HG02981 (cell line): ENCODE measurements at regions not wholly inside any gene's neighbourhood (a gene's known extent, or its start where the extent isn't known, plus 50 kb on each side); places are given as distances from the start of the nearest gene placed in this dataset.
"Not testable (repeated sequence)": the region's sequence is repeated elsewhere in the genome, so short reads cannot be mapped to it uniquely, and the experiment has no call there.

Experiments used
- ATAC-seq: cut with Tn5 transposase; IDR thresholded peaks from one replicate; pipeline ENCODE4 v1.9.1; 2021; ENCODE audit warnings: mild to moderate bottlenecking, moderate library complexity; ENCODE audit not compliant: unreplicated experiment

DNA sequence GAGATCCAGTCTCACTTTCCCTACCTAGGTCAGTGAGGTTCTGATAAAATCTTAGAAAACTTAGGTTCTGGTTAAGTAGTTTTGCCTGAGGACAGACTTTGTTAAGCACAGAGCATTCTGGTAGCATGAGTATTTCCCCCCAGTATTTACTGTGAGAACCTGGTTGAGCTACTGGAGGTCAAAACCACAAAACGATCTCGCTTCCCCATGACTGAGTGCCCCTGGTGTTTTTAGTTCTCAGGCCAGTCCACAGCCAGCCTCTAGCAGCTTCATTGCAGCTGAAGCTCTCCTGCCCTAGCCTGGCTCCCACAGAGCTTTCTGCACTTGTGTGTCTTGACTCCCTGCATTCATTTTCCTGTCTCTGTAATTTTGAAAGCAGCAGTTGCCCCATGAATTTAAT is 1138.2 kb downstream of the UQCRFS1 start:
- peak; percentile 57 for ATAC-seq

DNA sequence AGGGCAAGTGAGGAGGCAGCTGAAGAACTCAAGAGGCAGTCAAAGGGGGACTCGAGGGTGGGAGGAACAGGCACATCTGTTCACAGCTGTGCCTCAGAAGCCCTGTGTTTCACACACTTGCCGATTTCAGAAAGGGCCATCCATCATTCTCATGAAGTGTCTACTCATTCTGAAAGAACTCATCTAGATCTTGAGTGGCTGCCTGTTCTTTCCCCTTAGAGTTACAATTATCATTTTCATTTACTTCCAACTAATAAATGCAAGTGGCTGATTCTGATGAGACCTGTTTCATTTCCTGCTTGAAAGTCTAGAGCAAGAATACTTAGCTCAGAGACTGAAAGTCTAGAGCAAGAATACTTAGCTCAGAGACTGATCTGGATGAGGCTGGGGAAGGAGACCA is 1145.1 kb downstream of the UQCRFS1 start:
- ATAC-seq, result no peak

DNA sequence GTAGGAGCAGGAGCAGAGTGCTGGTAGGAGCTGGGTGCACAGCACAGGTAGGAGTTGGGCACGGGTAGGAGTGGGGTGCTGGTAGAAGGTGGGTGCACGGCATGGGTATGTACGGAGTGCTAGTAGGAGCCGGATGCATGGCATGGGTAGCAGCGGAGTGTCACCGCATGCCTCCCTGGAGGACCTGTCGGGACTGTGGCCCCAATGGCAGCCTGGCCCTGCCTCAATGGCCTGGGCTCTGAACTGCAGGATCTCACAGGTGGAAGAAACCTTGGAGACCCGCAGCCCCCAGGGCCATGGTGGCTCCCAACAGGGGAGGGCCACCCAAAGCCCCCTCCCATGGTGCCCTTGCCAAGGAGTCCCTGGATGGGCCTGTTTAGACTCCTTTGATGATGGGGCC is 1146.0 kb downstream of the UQCRFS1 start:
- ATAC-seq, result no peak

DNA sequence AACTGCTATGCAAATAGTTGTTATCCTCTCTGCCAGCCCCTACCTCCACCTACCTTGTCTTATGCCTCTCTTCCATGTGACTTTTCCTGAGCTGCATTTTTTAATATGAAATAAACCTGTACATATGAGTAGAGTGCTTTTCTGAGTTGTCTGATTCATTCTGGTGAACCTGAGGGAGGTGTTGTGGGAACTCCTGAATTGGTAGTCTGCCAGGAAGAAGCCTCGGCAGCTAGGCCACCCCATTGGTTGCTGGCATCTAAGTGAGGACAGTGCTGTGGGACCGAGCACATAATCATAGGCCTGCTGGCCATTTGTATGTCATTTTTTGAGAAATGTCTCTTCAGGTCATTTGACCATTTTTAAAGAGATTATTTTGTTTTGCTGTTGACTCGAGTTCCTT is 1146.8 kb downstream of the UQCRFS1 start:
- ATAC-seq, result no peak

DNA sequence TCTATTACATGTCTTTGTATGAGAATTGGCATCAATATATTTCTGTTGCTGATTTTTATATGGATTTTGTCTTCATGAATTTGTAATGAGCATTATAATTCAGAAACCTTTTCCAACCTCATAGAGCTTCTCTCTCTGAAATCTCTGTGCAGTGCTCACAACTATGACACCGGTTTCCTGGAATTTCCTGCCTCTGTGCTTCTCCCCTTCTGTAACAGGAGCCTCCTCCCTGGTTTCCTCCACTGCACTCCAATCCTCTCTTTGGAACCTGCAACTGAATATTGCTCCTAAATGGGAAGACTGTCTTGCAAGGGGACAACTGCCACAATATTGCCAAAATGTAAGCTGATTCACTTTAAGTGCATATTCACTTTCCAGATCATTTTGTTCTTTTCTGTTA is 1147.9 kb downstream of the UQCRFS1 start:
- no peak for ATAC-seq

DNA sequence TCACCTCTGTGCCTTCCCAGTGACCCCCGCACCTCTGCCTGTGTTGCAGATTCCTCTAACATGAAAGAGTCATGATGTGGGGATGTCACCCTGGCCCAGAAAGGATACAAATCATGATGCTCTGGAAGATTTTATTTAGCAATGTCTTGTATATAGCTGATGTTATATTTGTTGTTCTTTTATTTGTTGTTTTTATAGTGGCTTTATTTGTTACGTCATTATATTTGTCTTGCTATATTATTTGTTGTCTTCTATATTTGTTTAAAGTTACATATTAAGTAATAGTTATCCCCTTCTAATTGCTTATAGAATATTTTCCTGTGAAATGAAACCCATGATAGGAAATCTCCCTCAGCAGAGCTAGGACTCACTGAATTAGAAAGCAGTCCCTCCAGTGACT is 1149.2 kb downstream of the UQCRFS1 start:
- ATAC-seq, result no peak

DNA sequence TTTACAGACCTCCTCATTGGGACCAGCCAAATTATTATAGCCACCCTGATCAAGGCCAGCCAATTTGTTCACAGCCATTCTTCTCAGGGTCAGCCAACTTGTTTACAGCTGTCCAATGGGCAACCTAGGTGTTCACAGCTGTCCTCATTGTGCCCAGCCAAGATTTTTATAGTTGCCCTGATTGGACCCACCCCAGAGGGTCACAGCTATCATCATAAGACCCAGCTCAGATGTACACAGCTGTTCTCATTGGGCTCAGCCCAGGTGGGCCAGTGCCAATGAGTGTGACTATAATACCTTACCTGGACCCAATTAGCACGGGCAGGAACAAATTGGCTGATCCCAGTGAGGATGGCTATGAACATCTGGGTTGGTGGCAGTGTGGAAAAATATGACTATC is 1151.8 kb downstream of the UQCRFS1 start:
- ATAC-seq, result no peak

DNA sequence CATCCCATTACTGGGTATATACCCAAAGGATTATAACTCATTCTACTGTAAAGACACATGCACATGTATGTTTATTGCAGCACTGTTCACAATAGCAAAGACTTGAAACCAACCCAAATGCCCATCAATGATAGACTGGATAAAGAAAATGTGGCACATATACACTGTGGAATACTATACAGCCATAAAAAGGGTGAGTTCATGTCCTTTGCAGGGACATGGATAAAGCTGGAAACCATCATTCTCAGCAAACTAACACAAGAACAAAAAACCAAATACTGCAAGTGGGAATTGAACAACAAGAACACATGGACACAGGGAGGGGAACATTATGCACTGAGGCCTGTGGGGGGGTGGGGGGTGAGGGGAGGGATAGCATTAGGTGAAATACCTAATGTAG is 1155.9 kb downstream of the UQCRFS1 start:
- not testable (repeated sequence) for ATAC-seq

DNA sequence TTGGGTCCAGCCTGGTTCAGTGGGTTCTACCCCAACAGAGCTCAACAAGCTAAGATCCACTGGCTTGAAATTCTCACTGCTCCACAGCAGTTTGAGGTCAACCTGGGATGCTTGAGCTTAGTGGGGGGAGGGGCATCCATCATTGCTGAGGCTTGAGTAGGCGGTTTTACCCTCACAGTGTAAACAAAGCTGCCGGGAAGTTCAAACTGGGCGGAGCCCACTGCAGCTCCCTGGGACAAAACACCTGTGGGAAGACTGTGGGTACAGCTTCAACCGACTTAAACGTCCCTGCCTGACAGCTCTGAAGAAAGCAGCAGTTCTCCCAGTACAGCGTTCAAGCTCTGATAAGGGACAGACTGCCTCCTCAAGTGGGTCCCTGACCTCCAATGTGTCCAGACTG is 1161.9 kb downstream of the UQCRFS1 start:
- ATAC-seq, result no peak

DNA sequence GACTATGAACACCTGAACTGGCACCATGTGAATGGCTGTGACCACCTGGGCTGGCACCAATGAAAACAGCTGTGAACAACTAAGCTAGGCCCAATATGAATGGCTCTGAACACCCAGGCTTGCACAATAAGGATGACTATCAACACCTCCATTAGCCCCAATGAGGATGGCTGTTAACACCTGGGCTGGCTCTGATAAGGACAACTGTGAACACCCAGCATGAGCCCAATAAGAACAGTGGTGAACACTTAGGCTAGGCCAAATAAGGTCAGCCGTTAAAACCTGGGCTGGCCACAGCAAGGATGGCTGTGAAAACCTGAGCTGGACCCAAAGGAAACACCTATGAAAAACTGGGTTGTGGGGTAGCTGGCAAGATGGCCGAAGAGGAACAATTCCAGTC is 1163.1 kb downstream of the UQCRFS1 start:
- no peak for ATAC-seq

DNA sequence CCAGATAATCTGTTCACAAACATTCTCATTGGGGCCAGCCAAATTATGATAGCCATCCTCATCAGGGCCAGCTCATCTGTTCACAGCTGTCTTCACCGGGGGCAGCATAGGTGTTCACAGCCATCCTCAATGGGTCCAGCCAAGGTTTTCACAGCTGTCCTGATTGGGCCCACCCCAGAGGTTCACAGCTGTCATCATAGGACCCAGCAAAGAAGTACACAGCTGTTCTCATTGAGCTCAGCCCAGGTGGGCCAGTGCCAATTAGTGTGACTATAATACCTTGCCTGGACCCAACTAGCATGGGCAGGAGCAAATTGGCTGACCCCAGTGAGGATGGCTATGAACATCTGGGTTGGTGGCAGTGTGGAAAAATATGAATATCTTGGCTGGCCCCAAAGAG is 1166.0 kb downstream of the UQCRFS1 start:
- no peak for ATAC-seq

DNA sequence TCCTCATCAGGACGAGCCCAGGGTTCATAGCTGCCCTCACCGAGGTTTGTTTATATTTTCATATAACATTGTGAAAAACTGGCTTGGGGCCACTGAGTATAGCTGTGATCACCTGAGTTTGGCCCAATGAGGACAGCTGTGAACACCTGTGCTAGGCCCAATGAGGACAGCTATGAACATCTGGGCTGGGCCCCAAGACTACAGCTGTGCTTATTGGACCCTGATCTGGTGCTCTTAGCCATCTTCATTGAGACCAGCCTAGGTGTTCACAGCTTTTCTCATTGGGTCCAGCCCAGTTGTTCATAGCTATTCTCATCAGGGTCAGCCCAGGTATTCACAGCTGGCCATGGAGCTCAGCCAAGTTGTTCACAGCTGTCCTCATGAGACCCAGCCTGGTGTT is 1167.3 kb downstream of the UQCRFS1 start:
- ATAC-seq, result no peak

DNA sequence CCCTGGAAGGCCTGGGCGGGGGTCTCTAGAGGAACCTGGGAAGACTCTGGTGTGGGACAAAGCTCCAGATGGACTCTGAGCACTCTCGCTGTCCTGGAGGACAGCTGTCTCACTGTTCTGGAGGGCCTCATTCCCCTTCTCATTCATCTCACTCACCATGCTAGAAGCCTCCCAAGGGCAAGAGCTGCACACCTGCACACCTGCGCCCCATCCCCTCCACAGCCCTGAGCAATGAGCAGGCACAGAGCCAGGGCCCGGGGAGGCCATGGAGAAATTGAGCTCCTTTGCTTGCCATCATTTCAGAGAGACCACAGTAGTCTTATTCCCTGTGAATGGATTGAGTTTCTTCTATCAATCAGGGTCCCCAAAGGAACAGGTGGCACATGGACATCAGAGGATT is 1168.5 kb downstream of the UQCRFS1 start:
- no peak for ATAC-seq

DNA sequence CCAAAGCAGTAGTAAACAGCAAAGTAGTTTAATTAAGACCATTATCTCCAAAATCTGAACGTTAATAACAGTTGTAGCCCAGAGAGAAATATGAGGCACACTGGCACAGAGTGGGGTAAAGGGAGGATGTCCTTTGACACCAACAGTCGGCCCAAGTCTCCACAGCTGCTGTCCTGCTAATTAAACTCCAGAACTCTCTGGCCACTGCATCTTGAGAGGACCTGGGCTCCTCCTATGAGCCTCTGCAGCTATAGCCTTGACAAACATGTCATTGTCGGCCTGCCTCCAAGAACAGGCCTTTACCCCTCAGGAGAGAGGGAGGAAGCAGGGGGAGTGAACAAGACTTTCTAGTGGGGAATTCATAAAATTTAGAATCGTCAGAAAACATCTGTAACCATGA is 1170.4 kb downstream of the UQCRFS1 start:
- no peak for ATAC-seq

DNA sequence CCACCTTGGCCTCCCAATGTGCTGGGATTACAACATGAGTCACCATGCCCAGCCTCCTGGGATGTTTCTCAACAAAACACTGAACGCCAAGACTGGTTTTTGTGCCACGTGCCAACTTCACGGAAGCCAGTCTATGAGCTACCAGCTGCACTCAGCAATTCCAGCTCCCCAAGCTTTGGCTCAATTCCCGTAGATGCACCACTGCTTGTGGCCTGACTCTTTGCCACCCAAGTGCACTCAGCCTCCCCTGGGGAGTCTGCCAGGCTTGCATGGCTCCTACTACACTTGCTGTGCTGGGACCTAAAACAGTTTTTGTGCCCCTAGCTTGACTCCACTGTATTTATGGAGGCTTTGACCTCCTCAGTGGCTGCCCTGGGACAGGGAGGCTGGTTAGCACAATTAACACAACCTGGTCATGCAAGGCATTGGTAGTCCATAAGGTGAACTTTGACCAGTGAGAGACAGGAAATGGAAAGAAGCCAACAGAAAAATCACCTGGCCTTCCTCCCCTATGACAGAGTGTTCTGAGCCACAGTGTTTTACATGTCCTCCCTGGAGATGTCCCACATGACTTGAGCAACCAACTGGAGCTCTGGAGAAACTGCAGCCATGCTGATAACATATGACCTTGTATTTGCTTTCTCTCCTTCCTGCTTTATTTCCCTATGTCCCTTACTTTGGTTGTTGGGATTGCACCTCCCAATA is 1173.1 kb downstream of the UQCRFS1 start:
- no peak for ATAC-seq

DNA sequence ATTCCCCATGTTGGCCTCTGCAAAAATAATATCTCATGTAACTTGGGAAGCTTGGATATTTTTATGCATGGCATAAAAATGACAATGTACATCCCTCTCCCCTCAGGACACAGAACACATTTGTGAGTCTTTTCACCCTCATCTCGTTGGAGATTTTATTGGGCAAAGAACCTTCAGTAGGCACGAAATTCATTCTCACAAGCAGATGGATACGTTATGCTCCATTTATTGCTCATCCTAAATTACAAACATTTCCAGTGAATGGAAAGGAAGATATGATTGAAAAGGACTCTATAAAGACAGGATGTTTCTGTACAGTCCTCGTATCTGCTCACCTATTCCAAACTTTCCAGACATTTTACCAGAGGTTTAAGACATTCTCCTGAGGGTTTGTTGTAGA is 1175.8 kb downstream of the UQCRFS1 start:
- ATAC-seq, result no peak

DNA sequence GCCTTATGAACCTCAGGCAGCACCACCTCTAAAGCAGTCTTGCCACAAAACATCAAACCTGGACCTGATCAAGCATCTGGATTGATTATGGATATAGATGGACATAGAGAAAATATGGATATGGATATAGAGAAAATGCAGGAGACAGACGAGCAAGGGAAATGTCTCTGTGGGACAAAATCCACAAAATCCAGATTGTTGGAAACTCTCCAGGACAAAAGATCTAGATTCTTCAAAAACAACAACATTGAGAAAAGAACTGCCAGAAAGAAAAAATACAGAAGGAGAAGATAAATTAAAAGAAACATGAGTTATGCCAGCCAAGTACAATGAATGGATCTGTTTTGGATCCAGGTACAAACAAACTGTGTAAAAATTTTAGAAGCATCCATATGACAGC is 1176.5 kb downstream of the UQCRFS1 start:
- no peak for ATAC-seq

DNA sequence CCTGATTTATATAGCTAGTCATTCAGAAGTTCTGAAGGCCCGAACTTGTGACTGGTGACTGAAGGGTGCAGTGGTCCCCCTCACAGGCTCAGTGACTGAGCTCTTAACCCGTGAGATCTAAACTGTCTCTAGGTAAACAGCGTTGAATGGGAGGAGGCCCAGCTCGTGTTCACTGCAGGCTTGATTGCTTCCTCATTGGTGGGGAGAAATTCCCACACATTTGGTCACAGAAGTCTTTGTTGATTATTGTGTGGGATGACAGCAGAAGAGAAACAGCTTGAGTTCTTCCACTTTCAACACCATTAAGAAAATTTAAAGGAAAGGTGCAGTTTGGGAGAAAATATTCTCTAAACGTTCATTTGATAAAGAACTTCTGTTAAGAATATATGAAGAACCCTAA is 1178.0 kb downstream of the UQCRFS1 start:
- ATAC-seq, result no peak

DNA sequence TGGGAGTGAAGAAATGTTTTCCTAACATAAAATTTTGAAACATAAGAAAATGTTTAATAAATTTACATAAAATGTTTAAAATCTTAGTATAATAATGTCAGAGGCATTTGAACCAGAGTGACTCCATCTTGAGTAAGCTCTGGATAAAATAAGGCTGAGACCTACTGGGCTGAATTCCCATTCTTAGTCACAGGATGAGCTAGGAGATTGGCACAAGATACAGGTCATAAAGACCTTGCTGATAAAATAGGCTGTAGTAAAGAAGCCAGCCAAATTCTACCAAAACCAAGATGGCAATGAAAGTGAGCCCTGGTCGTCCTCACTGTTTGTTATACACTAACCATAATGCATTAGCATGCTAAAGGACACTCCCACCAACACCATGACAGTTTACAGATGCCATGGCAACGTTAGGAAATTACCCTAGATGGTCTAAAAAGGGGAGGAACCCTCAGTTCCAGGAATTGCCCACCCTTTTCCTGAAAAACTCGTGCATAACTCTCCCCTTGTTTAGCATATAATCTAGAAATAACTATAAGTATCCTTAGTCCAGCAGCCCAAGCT is 1184.0 kb downstream of the UQCRFS1 start:
- ATAC-seq, result no peak

DNA sequence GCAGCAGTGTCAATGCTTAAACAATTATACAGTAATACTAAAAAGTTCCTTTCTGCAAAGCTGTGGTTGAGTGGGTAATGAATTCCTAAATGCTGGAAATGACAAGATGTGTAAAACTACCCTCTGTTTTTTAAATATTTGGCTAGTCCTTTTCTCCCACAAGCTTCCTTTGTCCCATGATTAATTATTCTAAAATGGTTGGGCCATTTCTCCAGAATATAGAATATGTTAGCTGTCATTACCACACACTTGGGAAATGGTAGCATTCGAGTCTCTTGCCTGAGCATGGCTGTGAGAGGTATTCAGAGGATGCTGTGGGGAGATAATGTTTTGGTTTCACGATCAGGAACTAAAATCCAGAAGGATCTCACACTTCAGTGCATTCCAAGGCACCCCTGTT is 1185.8 kb downstream of the UQCRFS1 start:
- ATAC-seq, result no peak

DNA sequence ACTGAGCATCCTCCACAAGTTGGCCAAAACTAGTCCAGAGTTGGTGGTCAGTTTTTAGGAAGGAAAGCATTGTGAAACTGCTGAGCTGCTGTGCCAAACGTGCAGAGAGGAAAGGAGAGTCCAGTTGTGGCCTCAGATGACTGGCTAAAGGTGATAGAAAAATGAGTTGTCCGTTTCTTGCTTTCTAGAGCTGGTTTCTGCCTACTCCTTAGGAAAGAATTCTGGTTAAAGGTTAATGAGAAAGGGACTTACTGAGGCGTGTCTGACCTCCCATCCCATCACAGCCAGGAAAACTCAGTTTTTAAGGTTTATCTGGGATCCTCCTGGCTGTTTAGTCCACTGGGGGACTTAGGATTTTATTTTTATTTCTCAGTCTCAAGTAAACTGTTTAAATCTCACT is 1186.3 kb downstream of the UQCRFS1 start:
- ATAC-seq, result no peak

DNA sequence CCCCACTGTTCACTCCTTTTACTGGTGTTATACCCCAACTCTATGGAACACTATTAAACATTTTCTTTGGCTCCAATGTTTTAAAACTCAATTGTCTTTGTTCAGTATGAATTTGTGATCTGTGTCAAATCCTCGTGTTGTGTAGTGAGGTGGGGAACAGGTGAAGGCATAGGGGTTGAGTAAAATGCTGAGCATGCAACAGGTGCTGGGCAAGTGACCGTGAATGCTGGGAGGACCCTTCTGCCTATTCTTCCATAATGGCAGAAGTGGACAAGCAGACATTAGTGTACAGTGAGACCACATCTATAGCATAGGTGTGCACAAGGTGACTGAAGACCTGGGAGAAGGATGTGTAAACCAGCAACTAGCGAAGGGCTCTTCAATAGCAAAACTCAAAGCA is 1188.0 kb downstream of the UQCRFS1 start:
- ATAC-seq, result no peak

DNA sequence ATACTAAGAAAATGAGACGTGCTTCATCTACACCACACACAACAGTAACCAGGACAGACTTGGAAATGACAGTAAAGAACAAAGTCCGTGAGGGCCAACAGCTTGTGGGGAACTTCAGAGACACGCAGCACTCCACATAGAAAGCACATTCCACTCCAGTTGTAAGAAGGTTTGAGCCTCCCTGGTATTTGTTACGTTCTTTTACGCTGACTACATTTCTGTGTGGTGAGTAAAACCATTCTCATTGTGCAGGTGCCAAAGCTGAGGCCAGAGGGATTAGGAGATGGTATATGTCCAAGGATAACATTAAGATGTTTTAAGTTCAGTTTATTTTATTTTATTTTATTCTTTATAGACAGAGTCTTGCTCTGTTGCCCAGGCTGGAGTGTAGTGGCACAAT is 1189.9 kb downstream of the UQCRFS1 start:
- ATAC-seq, result no peak
